ENCODE measurements at regions not wholly inside any gene's neighbourhood (a gene's known extent, or its start where the extent isn't known, plus 50 kb on each side); places are given as distances from the start of the nearest gene placed in this dataset.

- intact Hi-C loops (cut with DNase I) = no loop called here
- ATAC-seq (ENCODE audit: poor library complexity) = no peak
- DNase-seq = no peak
Measured at GRCh38 chr1:39152923-39153322, 51.6 kb upstream of the MACF1 start.

GRCh38 chr1:39153684-39154083 lies 50.8 kb upstream of the MACF1 start:
- intact Hi-C loops (cut with DNase I) = no loop called here
- DNase-seq (no peak), ATAC-seq (ENCODE audit: poor library complexity) (no peak)

- intact Hi-C loops (cut with DNase I) = no loop called here
- DNase-seq = no peak
- peak; percentile 89 for ATAC-seq (ENCODE audit: poor library complexity)
Measured at GRCh38 chr1:39154553-39155421, 49.7 kb upstream of the MACF1 start.
